Neural cell (in vitro differentiated cells): ENCODE measurements at regions not wholly inside any gene's neighbourhood (a gene's known extent, or its start where the extent isn't known, plus 50 kb on each side); places are given as distances from the start of the nearest gene placed in this dataset.

ENCODE experiments used
- H2AFZ ChIP-seq: fragments of 200-600, 300-800 bp; sonication (generic), shearing (Covaris generic); 2 replicates; pipeline ENCODE4 v1.6.0; 2014; ENCODE audit warnings: low read depth, mild to moderate bottlenecking, antibody characterized with exemption, low read length, moderate library complexity
- H3F3A ChIP-seq: fragments of 200-600 bp; shearing (Covaris generic); 2 replicates; pipeline ENCODE4 v1.6.1; 2016; ENCODE audit warnings: mild to moderate bottlenecking, moderate library complexity, mixed read lengths, antibody characterized with exemption, low read length; ENCODE audit not compliant: insufficient read depth, poor library complexity, severe bottlenecking
- H3K27ac ChIP-seq: fragments of 200-600, 300-800 bp; sonication (generic), shearing (Covaris generic); 2 replicates; pipeline ENCODE4 v1.5.1; 2014; ENCODE audit warnings: mild to moderate bottlenecking, low read length, moderate library complexity
- H3K27me3 ChIP-seq: fragments of 300-800, 200-600 bp; sonication (generic), shearing (Covaris generic); 2 replicates; pipeline ENCODE4 v1.6.0; 2014; ENCODE audit warnings: mild to moderate bottlenecking, low read depth, low read length, moderate library complexity; ENCODE audit not compliant: insufficient read depth
- H3K36me3 ChIP-seq: fragments of 300-800, 200-600 bp; sonication (generic), shearing (Covaris generic); 2 replicates; pipeline ENCODE4 v1.5.1; 2014; ENCODE audit warnings: mild to moderate bottlenecking, antibody characterized with exemption, low read length, moderate library complexity; ENCODE audit not compliant: insufficient read depth
- H3K4me2 ChIP-seq: fragments of 300-800, 200-600 bp; sonication (generic), shearing (Covaris generic); 2 replicates; pipeline ENCODE4 v1.6.0; 2014; ENCODE audit warnings: mild to moderate bottlenecking, low read length
- H3K4me3 ChIP-seq: fragments of 300-800, 200-600 bp; sonication (generic), shearing (Covaris generic); 2 replicates; pipeline ENCODE4 v1.5.1; 2014; ENCODE audit warnings: mild to moderate bottlenecking, low read length, moderate library complexity
- H3K79me2 ChIP-seq: fragments of 200-600 bp; shearing (Covaris generic); replicated peaks from 2 replicates; pipeline ENCODE4 v1.6.0; 2014; ENCODE audit warnings: mild to moderate bottlenecking, low read length, moderate library complexity; ENCODE audit not compliant: insufficient read depth
- H3K9ac ChIP-seq: fragments of 300-800, 200-600 bp; sonication (generic), shearing (Covaris generic); 2 replicates; pipeline ENCODE4 v1.6.1; 2016; ENCODE audit warnings: mild to moderate bottlenecking, low read length, mixed read lengths
- H3K9me2 ChIP-seq: fragments of 200-600 bp; shearing (Covaris generic); 2 replicates; pipeline ENCODE4 v1.6.1; 2016; ENCODE audit warnings: mild to moderate bottlenecking, low read length, mixed read lengths; ENCODE audit not compliant: insufficient read depth
- H3K9me3 ChIP-seq: fragments of 200-600, 300-800 bp; sonication (generic), shearing (Covaris generic); 2 replicates; pipeline ENCODE4 v1.6.1; 2016; ENCODE audit warnings: mild to moderate bottlenecking, mixed run types, low read length, moderate library complexity, mixed read lengths
- H4K20me1 ChIP-seq: fragments of 200-600 bp; shearing (Covaris generic); 2 replicates; pipeline ENCODE4 v1.6.1; 2016; ENCODE audit warnings: mild to moderate bottlenecking, mixed run types; ENCODE audit not compliant: insufficient read depth
- EP300 ChIP-seq: fragments of 450-650 bp; conservative IDR thresholded peaks from 2 replicates; pipeline ENCODE4 v1.6.1; 2014; ENCODE audit warnings: antibody characterized with exemption, mild to moderate bottlenecking, moderate library complexity; ENCODE audit not compliant: poor library complexity, severe bottlenecking
- EZH2 ChIP-seq: fragments of 200-600, 300-800 bp; shearing (Covaris generic), sonication (generic); IDR thresholded peaks from 2 replicates; pipeline ENCODE4 v1.6.1; 2014; ENCODE audit warnings: antibody characterized with exemption, low read length, borderline replicate concordance, mild to moderate bottlenecking; ENCODE audit not compliant: insufficient read depth, poor library complexity, severe bottlenecking
- MXI1 ChIP-seq: fragments of 450-650 bp; conservative IDR thresholded peaks from 2 replicates; pipeline ENCODE4 v1.6.1; 2014; ENCODE audit warnings: antibody characterized with exemption, mild to moderate bottlenecking; ENCODE audit not compliant: poor library complexity, severe bottlenecking
- POLR2AphosphoS5 ChIP-seq: IDR thresholded peaks from 2 replicates; pipeline ENCODE4 v1.6.1; 2012
- RAD21 ChIP-seq: fragments of 450-650 bp; conservative IDR thresholded peaks from 2 replicates; pipeline ENCODE4 v1.6.1; 2014; ENCODE audit warnings: antibody characterized with exemption, mild to moderate bottlenecking, moderate library complexity
- REST ChIP-seq: IDR thresholded peaks from 2 replicates; pipeline ENCODE4 v1.6.1; 2012; ENCODE audit warnings: borderline replicate concordance
- SMC3 ChIP-seq: fragments of 450-650 bp; conservative IDR thresholded peaks from 2 replicates; pipeline ENCODE4 v1.6.1; 2014; ENCODE audit warnings: antibody characterized with exemption, mild to moderate bottlenecking, moderate library complexity; ENCODE audit not compliant: poor library complexity
- TAF1 ChIP-seq: IDR thresholded peaks from 2 replicates; pipeline ENCODE4 v1.6.1; 2012; ENCODE audit warnings: low read depth
- TF ChIP-seq, protein P1 (sequence below): fragments of 450-650 bp; IDR thresholded peaks from 2 replicates; pipeline ENCODE4 v1.5.1; 2014; ENCODE audit warnings: antibody characterized with exemption, mild to moderate bottlenecking, moderate library complexity; ENCODE audit not compliant: poor library complexity, severe bottlenecking

GRCh38 chr1:182269097-182269496 lies 122.5 kb downstream of the GLUL start:
- no peaks in the 10 kb centered on the region for H3K79me2 ChIP-seq
- H3K4me3 ChIP-seq: no peak overlapping the region
- TF ChIP-seq POLR2AphosphoS5 (no peak), EP300 (no peak), RAD21 (no peak), SMC3 (no peak), TAF1 (no peak), MXI1 (no peak), EZH2 (no peak), REST (no peak)
- TF ChIP-seq, protein P1, sequence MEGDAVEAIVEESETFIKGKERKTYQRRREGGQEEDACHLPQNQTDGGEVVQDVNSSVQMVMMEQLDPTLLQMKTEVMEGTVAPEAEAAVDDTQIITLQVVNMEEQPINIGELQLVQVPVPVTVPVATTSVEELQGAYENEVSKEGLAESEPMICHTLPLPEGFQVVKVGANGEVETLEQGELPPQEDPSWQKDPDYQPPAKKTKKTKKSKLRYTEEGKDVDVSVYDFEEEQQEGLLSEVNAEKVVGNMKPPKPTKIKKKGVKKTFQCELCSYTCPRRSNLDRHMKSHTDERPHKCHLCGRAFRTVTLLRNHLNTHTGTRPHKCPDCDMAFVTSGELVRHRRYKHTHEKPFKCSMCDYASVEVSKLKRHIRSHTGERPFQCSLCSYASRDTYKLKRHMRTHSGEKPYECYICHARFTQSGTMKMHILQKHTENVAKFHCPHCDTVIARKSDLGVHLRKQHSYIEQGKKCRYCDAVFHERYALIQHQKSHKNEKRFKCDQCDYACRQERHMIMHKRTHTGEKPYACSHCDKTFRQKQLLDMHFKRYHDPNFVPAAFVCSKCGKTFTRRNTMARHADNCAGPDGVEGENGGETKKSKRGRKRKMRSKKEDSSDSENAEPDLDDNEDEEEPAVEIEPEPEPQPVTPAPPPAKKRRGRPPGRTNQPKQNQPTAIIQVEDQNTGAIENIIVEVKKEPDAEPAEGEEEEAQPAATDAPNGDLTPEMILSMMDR: no peak
- H3K27me3 ChIP-seq: no peaks in the 10 kb centered on the region
- H3K9me2 ChIP-seq: no peaks in the 10 kb centered on the region
- H3K9me3 ChIP-seq: no peaks in the 10 kb centered on the region
- H4K20me1 ChIP-seq: no peaks in the 10 kb centered on the region
- H3F3A ChIP-seq: no peaks in the 10 kb centered on the region
- H2AFZ ChIP-seq: no peak overlapping the region
- H3K36me3 ChIP-seq: no peaks in the 10 kb centered on the region
- H3K9ac ChIP-seq: no peak overlapping the region
- no peak overlapping the region for H3K4me2 ChIP-seq
- no peak overlapping the region for H3K27ac ChIP-seq

GRCh38 chr1:182268669-182269068 lies 122.9 kb downstream of the GLUL start:
- Histone ChIP-seq H3K9ac (no peak overlapping the region), H3K4me3 (no peak overlapping the region), H2AFZ (no peak overlapping the region), H3K36me3 (no peaks in the 10 kb centered on the region), H3K79me2 (no peaks in the 10 kb centered on the region), H3F3A (no peaks in the 10 kb centered on the region), H3K9me3 (no peaks in the 10 kb centered on the region), H3K9me2 (no peaks in the 10 kb centered on the region), H3K27ac (no peak overlapping the region), H3K27me3 (no peaks in the 10 kb centered on the region), H4K20me1 (no peaks in the 10 kb centered on the region), H3K4me2 (no peak overlapping the region)
- TF ChIP-seq, protein P1: no peak
- TF ChIP-seq REST (no peak), TAF1 (no peak), SMC3 (no peak)
